ENCODE measurements at regions not wholly inside any gene's neighbourhood (a gene's known extent, or its start where the extent isn't known, plus 50 kb on each side); places are given as distances from the start of the nearest gene placed in this dataset.

DNA sequence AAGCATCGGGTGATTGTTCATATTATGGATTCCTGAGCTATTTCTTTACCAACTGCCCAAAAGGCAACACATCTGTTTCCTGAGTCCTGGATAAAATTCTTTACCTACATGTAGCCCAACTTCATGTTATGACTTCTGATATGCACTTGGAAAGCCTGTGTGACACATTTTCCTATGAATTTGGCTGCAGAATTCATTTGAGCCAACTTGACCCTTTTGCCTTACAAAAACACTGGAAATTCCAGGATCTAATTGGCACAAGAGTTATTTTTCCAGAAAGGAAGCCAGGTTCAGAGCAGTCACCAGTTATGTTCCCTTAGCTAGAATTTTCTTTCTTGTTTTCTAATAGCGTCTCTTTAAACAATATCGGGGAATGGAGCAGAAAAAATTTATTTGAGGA is 202.5 kb upstream of the LRIG3 start:
- DNase-seq (ENCODE audit: low spot score): no peak
- H3K9me2 ChIP-seq (replicated peaks; ENCODE audit: insufficient read depth): no peaks in the 10 kb centered on the region
- H3K79me2 ChIP-seq: no peaks in the 10 kb centered on the region
- no peak overlapping the region for H3K4me3 ChIP-seq
- no peak overlapping the region for H3K4me2 ChIP-seq
- H2AFZ ChIP-seq: no peak overlapping the region
- TF ChIP-seq EZH2phosphoT487 (IDR thresholded peaks at IDR 0.05; ENCODE audit: low read depth, severe bottlenecking, unreplicated experiment): no peak
- TF ChIP-seq, protein P1, sequence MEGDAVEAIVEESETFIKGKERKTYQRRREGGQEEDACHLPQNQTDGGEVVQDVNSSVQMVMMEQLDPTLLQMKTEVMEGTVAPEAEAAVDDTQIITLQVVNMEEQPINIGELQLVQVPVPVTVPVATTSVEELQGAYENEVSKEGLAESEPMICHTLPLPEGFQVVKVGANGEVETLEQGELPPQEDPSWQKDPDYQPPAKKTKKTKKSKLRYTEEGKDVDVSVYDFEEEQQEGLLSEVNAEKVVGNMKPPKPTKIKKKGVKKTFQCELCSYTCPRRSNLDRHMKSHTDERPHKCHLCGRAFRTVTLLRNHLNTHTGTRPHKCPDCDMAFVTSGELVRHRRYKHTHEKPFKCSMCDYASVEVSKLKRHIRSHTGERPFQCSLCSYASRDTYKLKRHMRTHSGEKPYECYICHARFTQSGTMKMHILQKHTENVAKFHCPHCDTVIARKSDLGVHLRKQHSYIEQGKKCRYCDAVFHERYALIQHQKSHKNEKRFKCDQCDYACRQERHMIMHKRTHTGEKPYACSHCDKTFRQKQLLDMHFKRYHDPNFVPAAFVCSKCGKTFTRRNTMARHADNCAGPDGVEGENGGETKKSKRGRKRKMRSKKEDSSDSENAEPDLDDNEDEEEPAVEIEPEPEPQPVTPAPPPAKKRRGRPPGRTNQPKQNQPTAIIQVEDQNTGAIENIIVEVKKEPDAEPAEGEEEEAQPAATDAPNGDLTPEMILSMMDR (IDR thresholded peaks at IDR 0.05; ENCODE audit: poor library complexity): no peak
- no peak for TF ChIP-seq EZH2 (IDR thresholded peaks at IDR 0.05; ENCODE audit: borderline replicate concordance)
- no peaks in the 10 kb centered on the region for H3K27me3 ChIP-seq
- H3K4me1 ChIP-seq (ENCODE audit: insufficient read depth): no peaks in the 10 kb centered on the region
- WGBS (ENCODE audit: low lambda C conversion rate, missing lambda C conversion rate): 92% methylated on average over 3 of the region's 3 CpGs
- no peaks in the 10 kb centered on the region for H3K36me3 ChIP-seq (replicated peaks; ENCODE audit: insufficient read depth, low read depth)
- no peaks in the 10 kb centered on the region for H3K9me3 ChIP-seq (ENCODE audit: low read depth)
- H3K27ac ChIP-seq: no peak overlapping the region
- no peaks in the 10 kb centered on the region for H4K20me1 ChIP-seq (ENCODE audit: insufficient read depth, poor library complexity, severe bottlenecking)

DNA sequence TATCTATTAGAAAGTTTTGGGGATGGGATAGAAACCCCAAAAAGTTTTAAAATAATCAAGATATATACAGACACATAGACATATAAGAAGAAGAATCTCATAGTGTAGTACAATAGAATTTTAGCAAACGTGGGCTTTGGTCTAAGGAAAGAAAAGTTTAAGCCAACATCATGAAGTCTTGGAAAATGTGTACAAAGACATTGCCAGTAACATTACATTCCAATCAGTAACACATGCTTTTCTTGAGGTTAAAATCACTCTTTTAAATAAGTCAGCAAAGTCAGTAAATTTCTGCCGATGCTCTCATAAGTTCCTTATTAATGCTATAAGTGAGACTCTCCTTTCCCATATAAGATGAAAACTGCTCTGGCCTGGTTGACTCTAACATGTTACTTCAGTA is 201.1 kb upstream of the LRIG3 start:
- Histone ChIP-seq H3K4me2 (no peak overlapping the region), H3K27ac (no peak overlapping the region), H3K4me3 (no peak overlapping the region), H3K27me3 (no peaks in the 10 kb centered on the region), H3K4me1 (ENCODE audit: insufficient read depth) (no peaks in the 10 kb centered on the region), H3K9me3 (ENCODE audit: low read depth) (no peaks in the 10 kb centered on the region), H4K20me1 (ENCODE audit: insufficient read depth, poor library complexity, severe bottlenecking) (no peaks in the 10 kb centered on the region), H3K79me2 (no peaks in the 10 kb centered on the region), H2AFZ (no peak overlapping the region), H3K36me3 (replicated peaks; ENCODE audit: insufficient read depth, low read depth) (no peaks in the 10 kb centered on the region), H3K9me2 (replicated peaks; ENCODE audit: insufficient read depth) (no peaks in the 10 kb centered on the region)
- WGBS (ENCODE audit: low lambda C conversion rate, missing lambda C conversion rate): 84% methylated on average over 2 of the region's 2 CpGs
- TF ChIP-seq EZH2 (IDR thresholded peaks at IDR 0.05; ENCODE audit: borderline replicate concordance) (no peak), EZH2phosphoT487 (IDR thresholded peaks at IDR 0.05; ENCODE audit: low read depth, severe bottlenecking, unreplicated experiment) (no peak)
- TF ChIP-seq, protein P1 (IDR thresholded peaks at IDR 0.05; ENCODE audit: poor library complexity): no peak
- no peak for DNase-seq (ENCODE audit: low spot score)

DNA sequence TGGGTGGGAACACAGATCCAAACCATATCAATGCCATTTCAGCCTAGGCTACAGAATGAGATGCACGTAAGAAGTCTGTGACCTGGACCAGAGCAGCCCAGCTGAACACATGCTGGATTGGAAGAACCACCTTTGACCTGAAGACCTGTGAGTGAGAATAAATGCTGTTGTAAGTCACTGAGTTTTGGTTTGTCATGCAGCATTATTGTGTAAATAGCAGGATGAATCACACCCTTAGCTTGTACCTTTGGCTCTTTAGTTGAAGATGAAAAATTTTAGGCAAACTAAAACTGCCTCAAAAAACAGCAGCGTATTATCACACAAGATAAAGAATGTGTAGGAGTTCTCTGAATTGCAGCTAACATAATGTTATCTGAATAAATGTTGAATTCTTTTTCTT is 199.4 kb upstream of the LRIG3 start:
- H4K20me1 ChIP-seq (ENCODE audit: insufficient read depth, poor library complexity, severe bottlenecking): no peaks in the 10 kb centered on the region
- no peaks in the 10 kb centered on the region for H3K27me3 ChIP-seq
- no peaks in the 10 kb centered on the region for H3K79me2 ChIP-seq
- no peaks in the 10 kb centered on the region for H3K4me1 ChIP-seq (ENCODE audit: insufficient read depth)
- DNase-seq (ENCODE audit: low spot score): no peak
- H3K9me2 ChIP-seq (replicated peaks; ENCODE audit: insufficient read depth): no peaks in the 10 kb centered on the region
- H3K27ac ChIP-seq: no peak overlapping the region
- H3K4me3 ChIP-seq: no peak overlapping the region
- no peaks in the 10 kb centered on the region for H3K36me3 ChIP-seq (replicated peaks; ENCODE audit: insufficient read depth, low read depth)
- no peaks in the 10 kb centered on the region for H3K9me3 ChIP-seq (ENCODE audit: low read depth)
- no peak overlapping the region for H3K4me2 ChIP-seq
- WGBS (ENCODE audit: low lambda C conversion rate, missing lambda C conversion rate): 96% methylated on average over 2 of the region's 2 CpGs
- no peak overlapping the region for H2AFZ ChIP-seq
- TF ChIP-seq, protein P1 (IDR thresholded peaks at IDR 0.05; ENCODE audit: poor library complexity): no peak

DNA sequence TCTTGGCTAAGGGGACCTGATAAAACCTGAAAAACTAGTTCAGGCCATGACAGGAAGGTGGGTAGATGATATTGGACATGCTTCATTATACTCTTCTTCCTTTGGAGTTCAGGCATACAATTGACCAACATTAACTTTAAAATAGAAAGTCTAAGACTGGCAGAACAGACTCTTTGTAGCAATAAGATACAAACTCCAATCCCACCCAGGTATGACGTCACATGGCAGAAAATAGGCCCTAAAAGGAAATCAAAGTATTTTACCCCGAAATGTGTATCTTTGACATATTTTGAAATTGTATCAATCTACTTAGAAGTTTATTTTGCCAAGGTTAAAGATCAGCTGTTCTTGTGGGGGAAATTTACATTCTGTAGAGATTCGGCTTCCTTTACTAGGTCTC is 198.1 kb upstream of the LRIG3 start:
- H3K79me2 ChIP-seq: no peaks in the 10 kb centered on the region
- no peak overlapping the region for H3K27ac ChIP-seq
- H4K20me1 ChIP-seq (ENCODE audit: insufficient read depth, poor library complexity, severe bottlenecking): no peaks in the 10 kb centered on the region
- H3K9me3 ChIP-seq (ENCODE audit: low read depth): no peaks in the 10 kb centered on the region
- WGBS (ENCODE audit: low lambda C conversion rate, missing lambda C conversion rate): 95% methylated on average over 3 of the region's 3 CpGs
- H3K4me1 ChIP-seq (ENCODE audit: insufficient read depth): no peaks in the 10 kb centered on the region
- TF ChIP-seq EZH2phosphoT487 (IDR thresholded peaks at IDR 0.05; ENCODE audit: low read depth, severe bottlenecking, unreplicated experiment): no peak
- TF ChIP-seq EZH2 (IDR thresholded peaks at IDR 0.05; ENCODE audit: borderline replicate concordance): no peak
- TF ChIP-seq, protein P1 (IDR thresholded peaks at IDR 0.05; ENCODE audit: poor library complexity): no peak
- H3K36me3 ChIP-seq (replicated peaks; ENCODE audit: insufficient read depth, low read depth): no peaks in the 10 kb centered on the region
- no peak overlapping the region for H3K4me2 ChIP-seq
- H3K27me3 ChIP-seq: no peaks in the 10 kb centered on the region
- H3K4me3 ChIP-seq: no peak overlapping the region
- H2AFZ ChIP-seq: no peak overlapping the region
- no peaks in the 10 kb centered on the region for H3K9me2 ChIP-seq (replicated peaks; ENCODE audit: insufficient read depth)
- DNase-seq (ENCODE audit: low spot score): no peak

Measured in hepatocyte (in vitro differentiated cells).